ENCODE measurements at regions not wholly inside any gene's neighbourhood (a gene's known extent, or its start where the extent isn't known, plus 50 kb on each side); places are given as distances from the start of the nearest gene placed in this dataset.
A peak's percentile ranks its signal among the peaks of the same experiment; 100 is the strongest.

GRCh38 chr5:15421381-15421780, 78.6 kb upstream of the FBXL7 start:
- H3K4me3 ChIP-seq = no peak overlapping the region
- H3K27ac ChIP-seq = no peak overlapping the region
- no peak for DNase-seq (ENCODE audit: low read depth in 1 of 2, low spot score in 1 of 2)
- no peaks in the 10 kb centered on the region for H3K27me3 ChIP-seq
- no peaks in the 10 kb centered on the region for H3K36me3 ChIP-seq
- H3K4me1 ChIP-seq (ENCODE audit: low read depth) = no peaks in the 10 kb centered on the region
- no peaks in the 10 kb centered on the region for H3K9me3 ChIP-seq (ENCODE audit: low read depth)
- no peak for TF ChIP-seq CTCF (IDR thresholded peaks at IDR 0.05; ENCODE audit: low read depth, low read length)

GRCh38 chr5:15420201-15420600, 79.8 kb upstream of the FBXL7 start:
- Histone ChIP-seq H3K27me3 (no peaks in the 10 kb centered on the region), H3K27ac (no peak overlapping the region), H3K4me1 (ENCODE audit: low read depth) (no peaks in the 10 kb centered on the region), H3K4me3 (no peak overlapping the region), H3K9me3 (ENCODE audit: low read depth) (no peaks in the 10 kb centered on the region), H3K36me3 (no peaks in the 10 kb centered on the region)
- DNase-seq (ENCODE audit: low read depth in 1 of 2, low spot score in 1 of 2) = peak in 1 of 2 donors; percentile 40
- TF ChIP-seq CTCF (IDR thresholded peaks at IDR 0.05; ENCODE audit: low read depth, low read length) = no peak

GRCh38 chr5:15417156-15417555, 82.8 kb upstream of the FBXL7 start:
- no peaks in the 10 kb centered on the region for H3K27me3 ChIP-seq
- no peak overlapping the region for H3K27ac ChIP-seq
- no peaks in the 10 kb centered on the region for H3K9me3 ChIP-seq (ENCODE audit: low read depth)
- DNase-seq (ENCODE audit: low read depth in 1 of 2, low spot score in 1 of 2) = no peak
- H3K4me1 ChIP-seq (ENCODE audit: low read depth) = no peaks in the 10 kb centered on the region
- TF ChIP-seq CTCF (IDR thresholded peaks at IDR 0.05; ENCODE audit: low read depth, low read length) = no peak
- H3K36me3 ChIP-seq = no peaks in the 10 kb centered on the region
- no peak overlapping the region for H3K4me3 ChIP-seq

- no peak for DNase-seq (ENCODE audit: low read depth in 1 of 2, low spot score in 1 of 2)
- Histone ChIP-seq H3K4me3 (no peak overlapping the region), H3K36me3 (no peaks in the 10 kb centered on the region), H3K27me3 (no peaks in the 10 kb centered on the region), H3K9me3 (ENCODE audit: low read depth) (no peaks in the 10 kb centered on the region), H3K4me1 (ENCODE audit: low read depth) (no peaks in the 10 kb centered on the region), H3K27ac (no peak overlapping the region)
- no peak for TF ChIP-seq CTCF (IDR thresholded peaks at IDR 0.05; ENCODE audit: low read depth, low read length)
Observed at GRCh38 chr5:15406478-15406877, 93.5 kb upstream of the FBXL7 start.

GRCh38 chr5:15393146-15393545, 106.8 kb upstream of the FBXL7 start:
- peak in 1 of 2 donors; percentile 10 for DNase-seq (ENCODE audit: low read depth in 1 of 2, low spot score in 1 of 2)
- no peak overlapping the region for H3K27ac ChIP-seq
- no peaks in the 10 kb centered on the region for H3K9me3 ChIP-seq (ENCODE audit: low read depth)
- no peak for TF ChIP-seq CTCF (IDR thresholded peaks at IDR 0.05; ENCODE audit: low read depth, low read length)
- no peaks in the 10 kb centered on the region for H3K4me1 ChIP-seq (ENCODE audit: low read depth)
- no peak overlapping the region for H3K4me3 ChIP-seq
- no peaks in the 10 kb centered on the region for H3K36me3 ChIP-seq
- H3K27me3 ChIP-seq = no peaks in the 10 kb centered on the region
